ENCODE measurements at regions not wholly inside any gene's neighbourhood (a gene's known extent, or its start where the extent isn't known, plus 50 kb on each side); places are given as distances from the start of the nearest gene placed in this dataset.
"Not testable (repeated sequence)": the region's sequence is repeated elsewhere in the genome, so short reads cannot be mapped to it uniquely, and the experiment has no call there.

GRCh38 chr22:34608540-34609115, 457.3 kb upstream of the ISX start:
- no peak for DNase-seq

GRCh38 chr22:34609646-34610045, 456.3 kb upstream of the ISX start:
- DNase-seq = no peak

GRCh38 chr22:34620161-34620560, 445.8 kb upstream of the ISX start:
- DNase-seq = no peak

GRCh38 chr22:34620832-34621231, 445.1 kb upstream of the ISX start:
- DNase-seq = no peak

- no peak for DNase-seq
Observed at GRCh38 chr22:34622602-34623001, 443.4 kb upstream of the ISX start.

GRCh38 chr22:34623580-34623979, 442.4 kb upstream of the ISX start:
- DNase-seq = no peak

GRCh38 chr22:34625892-34626291, 440.1 kb upstream of the ISX start:
- not testable (repeated sequence) for DNase-seq

GRCh38 chr22:34638128-34638527, 427.8 kb upstream of the ISX start:
- no peak for DNase-seq

- no peak for DNase-seq
Observed at GRCh38 chr22:34639911-34640310, 426.0 kb upstream of the ISX start.

GRCh38 chr22:34645375-34645774, 420.6 kb upstream of the ISX start:
- DNase-seq = no peak

GRCh38 chr22:34669001-34669400, 397.0 kb upstream of the ISX start:
- DNase-seq = no peak

GRCh38 chr22:34683031-34683430, 382.9 kb upstream of the ISX start:
- DNase-seq = not testable (repeated sequence)

GRCh38 chr22:34684278-34684677, 381.7 kb upstream of the ISX start:
- DNase-seq = not testable (repeated sequence)

GRCh38 chr22:34687116-34687515, 378.8 kb upstream of the ISX start:
- no peak for DNase-seq

- DNase-seq = no peak
Observed at GRCh38 chr22:34688825-34689224, 377.1 kb upstream of the ISX start.

GRCh38 chr22:34696557-34696956, 369.4 kb upstream of the ISX start:
- DNase-seq = no peak

GRCh38 chr22:34702279-34702678, 363.7 kb upstream of the ISX start:
- DNase-seq = no peak

GRCh38 chr22:34709641-34710040, 356.3 kb upstream of the ISX start:
- DNase-seq = no peak

- DNase-seq = no peak
Observed at GRCh38 chr22:34722901-34723300, 343.1 kb upstream of the ISX start.

GRCh38 chr22:34736081-34736480, 329.9 kb upstream of the ISX start:
- no peak for DNase-seq

GRCh38 chr22:34738661-34739400, 327.1 kb upstream of the ISX start:
- no peak for DNase-seq

- no peak for DNase-seq
Observed at GRCh38 chr22:34743110-34743751, 322.7 kb upstream of the ISX start.

GRCh38 chr22:34760276-34761008, 305.5 kb upstream of the ISX start:
- no peak for DNase-seq

- no peak for DNase-seq
Observed at GRCh38 chr22:34761111-34761510, 304.8 kb upstream of the ISX start.

All from NCI-H1048 (cell line).